ENCODE measurements at regions not wholly inside any gene's neighbourhood (a gene's known extent, or its start where the extent isn't known, plus 50 kb on each side); places are given as distances from the start of the nearest gene placed in this dataset.
"Not testable (repeated sequence)": the region's sequence is repeated elsewhere in the genome, so short reads cannot be mapped to it uniquely, and the experiment has no call there.

- H3K4me3 ChIP-seq (ENCODE audit: low read depth in 2 of 2, low read length in 2 of 2); CTCF ChIA-PET; H3K27me3 ChIP-seq (ENCODE audit: control insufficient read depth, insufficient read depth, low read length); H3K36me3 ChIP-seq (ENCODE audit: control insufficient read depth, insufficient read depth, low read length); H3K27ac ChIP-seq (ENCODE audit: low read length); H3K4me1 ChIP-seq (ENCODE audit: control insufficient read depth, insufficient read depth, low read length); DNase-seq (ENCODE audit: low read depth, low spot score); H3K9me3 ChIP-seq (ENCODE audit: control insufficient read depth, insufficient read depth, low read depth, low read length); POLR2A ChIA-PET; ATAC-seq; in situ Hi-C loops (cut with HindIII; ENCODE audit: low pct_unique_long_range_greater_than_20kb, low sequenced_read_pairs); BruUV-seq (replicated peaks); intact Hi-C loops (cut with micrococcal nuclease; ENCODE audit: unreplicated experiment): not testable (repeated sequence)
These were observed 80.3 kb downstream of the ZNF474 start for GRCh38 chr5:122209601-122210000.

- in situ Hi-C loops (cut with HindIII; ENCODE audit: low pct_unique_long_range_greater_than_20kb, low sequenced_read_pairs) (no loop called here), intact Hi-C loops (cut with micrococcal nuclease; ENCODE audit: unreplicated experiment) (no loop called here)
- BruUV-seq (replicated peaks), result no TSS peak
- ChIA-PET CTCF (no interaction called here), POLR2A (no interaction called here)
- Histone ChIP-seq H3K9me3 (ENCODE audit: control insufficient read depth, insufficient read depth, low read depth, low read length) (no peaks in the 10 kb centered on the region), H3K4me1 (ENCODE audit: control insufficient read depth, insufficient read depth, low read length) (no peaks in the 10 kb centered on the region), H3K4me3 (ENCODE audit: low read depth in 2 of 2, low read length in 2 of 2) (no peak overlapping the region), H3K27ac (ENCODE audit: low read length) (no peak overlapping the region), H3K36me3 (ENCODE audit: control insufficient read depth, insufficient read depth, low read length) (no peaks in the 10 kb centered on the region), H3K27me3 (ENCODE audit: control insufficient read depth, insufficient read depth, low read length) (0 out of 2 replicates have a peak, but pooled peaks cover 2% of the 10 kb centered on the region)
- ATAC-seq (no peak), DNase-seq (ENCODE audit: low read depth, low spot score) (no peak)
- no peak for TF ChIP-seq SIN3A (IDR thresholded peaks at IDR 0.05; ENCODE audit: borderline replicate concordance, insufficient read depth, low read depth, low read length)
These were observed 89.4 kb downstream of the ZNF474 start for GRCh38 chr5:122218778-122219177.

- in situ Hi-C loops (cut with HindIII; ENCODE audit: low pct_unique_long_range_greater_than_20kb, low sequenced_read_pairs) (no loop called here), intact Hi-C loops (cut with micrococcal nuclease; ENCODE audit: unreplicated experiment) (no loop called here)
- POLR2A ChIA-PET, result no interaction called here
- no peak overlapping the region for H3K4me3 ChIP-seq (ENCODE audit: low read depth in 2 of 2, low read length in 2 of 2)
- H3K9me3 ChIP-seq (ENCODE audit: control insufficient read depth, insufficient read depth, low read depth, low read length), result no peaks in the 10 kb centered on the region
- no peaks in the 10 kb centered on the region for H3K36me3 ChIP-seq (ENCODE audit: control insufficient read depth, insufficient read depth, low read length)
- H3K27me3 ChIP-seq (ENCODE audit: control insufficient read depth, insufficient read depth, low read length), result 0 out of 2 replicates have a peak, but pooled peaks cover 2% of the 10 kb centered on the region
- TF ChIP-seq POLR2AphosphoS5 (IDR thresholded peaks at IDR 0.05; ENCODE audit: low read depth, low read length) (no peak), REST (IDR thresholded peaks at IDR 0.05; ENCODE audit: insufficient read depth in 1 of 2, low read depth in 2 of 2, low read length in 1 of 2) (no peak), SIN3A (IDR thresholded peaks at IDR 0.05; ENCODE audit: borderline replicate concordance, insufficient read depth, low read depth, low read length) (no peak), CTCF (IDR thresholded peaks at IDR 0.05) (no peak), TCF7L2 (IDR thresholded peaks at IDR 0.05; ENCODE audit: low read depth, low read length) (no peak)
- no peak for DNase-seq (ENCODE audit: low read depth, low spot score)
- H3K4me1 ChIP-seq (ENCODE audit: control insufficient read depth, insufficient read depth, low read length), result no peaks in the 10 kb centered on the region
- no peak overlapping the region for H3K27ac ChIP-seq (ENCODE audit: low read length)
- CTCF ChIA-PET, result no interaction called here
- no TSS peak for BruUV-seq (replicated peaks)
- ATAC-seq, result no peak
These were observed 90.3 kb downstream of the ZNF474 start for GRCh38 chr5:122219436-122220166.

Measured in Panc1 (cell line).